ENCODE measurements at regions not wholly inside any gene's neighbourhood (a gene's known extent, or its start where the extent isn't known, plus 50 kb on each side); places are given as distances from the start of the nearest gene placed in this dataset.
A peak's percentile ranks its signal among the peaks of the same experiment; 100 is the strongest.
"Not testable (repeated sequence)": the region's sequence is repeated elsewhere in the genome, so short reads cannot be mapped to it uniquely, and the experiment has no call there.

DNA sequence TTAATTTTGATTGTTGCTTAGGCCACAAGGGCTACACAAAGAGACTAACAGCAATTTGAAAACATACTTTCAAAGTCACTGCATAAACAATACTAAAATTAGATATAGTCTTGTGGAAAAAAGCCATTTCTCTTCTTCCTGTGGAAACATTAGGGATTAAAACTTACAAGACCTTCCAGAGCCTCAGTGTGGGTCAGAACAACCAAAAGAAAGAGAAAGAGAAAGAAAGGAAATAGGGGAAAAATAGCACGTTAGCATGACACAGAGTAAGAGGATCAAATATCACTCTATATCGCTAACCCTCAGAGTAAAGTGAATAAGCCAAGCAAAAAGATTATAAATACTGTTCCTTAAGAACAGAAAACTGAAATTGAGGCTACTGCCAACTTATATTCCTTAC, 127.8 kb upstream of the DIAPH2 start:
- CTCF ChIA-PET, result no interaction called here
- TF ChIP-seq GATA3 (IDR thresholded peaks at IDR 0.05; ENCODE audit: borderline replicate concordance) (no peak), MYC (IDR thresholded peaks at IDR 0.05; ENCODE audit: borderline replicate concordance, low read length) (no peak), HEYL (CRISPR knock-in tag; IDR thresholded peaks at IDR 0.05) (no peak), HOXB5 (CRISPR knock-in tag; IDR thresholded peaks at IDR 0.05) (no peak), TP53 (CRISPR knock-in tag; IDR thresholded peaks at IDR 0.05) (no peak), POLR2A (IDR thresholded peaks at IDR 0.05; ENCODE audit: low read length) (no peak), MAZ (IDR thresholded peaks at IDR 0.05; ENCODE audit: borderline replicate concordance, low read depth, low read length) (no peak), CEBPB (IDR thresholded peaks at IDR 0.05) (no peak), NPAS2 (CRISPR knock-in tag; IDR thresholded peaks at IDR 0.05; ENCODE audit: borderline replicate concordance) (no peak), RCOR1 (IDR thresholded peaks at IDR 0.05; ENCODE audit: low read depth, low read length) (no peak), ZC3H11A (IDR thresholded peaks at IDR 0.05) (no peak), CHD4 (IDR thresholded peaks at IDR 0.05; ENCODE audit: borderline replicate concordance) (no peak), TFCP2L1 (CRISPR knock-in tag; IDR thresholded peaks at IDR 0.05) (no peak)
- TF ChIP-seq, protein P1, sequence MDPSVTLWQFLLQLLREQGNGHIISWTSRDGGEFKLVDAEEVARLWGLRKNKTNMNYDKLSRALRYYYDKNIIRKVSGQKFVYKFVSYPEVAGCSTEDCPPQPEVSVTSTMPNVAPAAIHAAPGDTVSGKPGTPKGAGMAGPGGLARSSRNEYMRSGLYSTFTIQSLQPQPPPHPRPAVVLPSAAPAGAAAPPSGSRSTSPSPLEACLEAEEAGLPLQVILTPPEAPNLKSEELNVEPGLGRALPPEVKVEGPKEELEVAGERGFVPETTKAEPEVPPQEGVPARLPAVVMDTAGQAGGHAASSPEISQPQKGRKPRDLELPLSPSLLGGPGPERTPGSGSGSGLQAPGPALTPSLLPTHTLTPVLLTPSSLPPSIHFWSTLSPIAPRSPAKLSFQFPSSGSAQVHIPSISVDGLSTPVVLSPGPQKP (IDR thresholded peaks at IDR 0.05; ENCODE audit: low read depth, low read length), result no peak
- TF ChIP-seq, protein P2, sequence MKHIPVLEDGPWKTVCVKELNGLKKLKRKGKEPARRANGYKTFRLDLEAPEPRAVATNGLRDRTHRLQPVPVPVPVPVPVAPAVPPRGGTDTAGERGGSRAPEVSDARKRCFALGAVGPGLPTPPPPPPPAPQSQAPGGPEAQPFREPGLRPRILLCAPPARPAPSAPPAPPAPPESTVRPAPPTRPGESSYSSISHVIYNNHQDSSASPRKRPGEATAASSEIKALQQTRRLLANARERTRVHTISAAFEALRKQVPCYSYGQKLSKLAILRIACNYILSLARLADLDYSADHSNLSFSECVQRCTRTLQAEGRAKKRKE (CRISPR knock-in tag; IDR thresholded peaks at IDR 0.05; ENCODE audit: low read depth), result no peak
- TF ChIP-seq, protein P3, sequence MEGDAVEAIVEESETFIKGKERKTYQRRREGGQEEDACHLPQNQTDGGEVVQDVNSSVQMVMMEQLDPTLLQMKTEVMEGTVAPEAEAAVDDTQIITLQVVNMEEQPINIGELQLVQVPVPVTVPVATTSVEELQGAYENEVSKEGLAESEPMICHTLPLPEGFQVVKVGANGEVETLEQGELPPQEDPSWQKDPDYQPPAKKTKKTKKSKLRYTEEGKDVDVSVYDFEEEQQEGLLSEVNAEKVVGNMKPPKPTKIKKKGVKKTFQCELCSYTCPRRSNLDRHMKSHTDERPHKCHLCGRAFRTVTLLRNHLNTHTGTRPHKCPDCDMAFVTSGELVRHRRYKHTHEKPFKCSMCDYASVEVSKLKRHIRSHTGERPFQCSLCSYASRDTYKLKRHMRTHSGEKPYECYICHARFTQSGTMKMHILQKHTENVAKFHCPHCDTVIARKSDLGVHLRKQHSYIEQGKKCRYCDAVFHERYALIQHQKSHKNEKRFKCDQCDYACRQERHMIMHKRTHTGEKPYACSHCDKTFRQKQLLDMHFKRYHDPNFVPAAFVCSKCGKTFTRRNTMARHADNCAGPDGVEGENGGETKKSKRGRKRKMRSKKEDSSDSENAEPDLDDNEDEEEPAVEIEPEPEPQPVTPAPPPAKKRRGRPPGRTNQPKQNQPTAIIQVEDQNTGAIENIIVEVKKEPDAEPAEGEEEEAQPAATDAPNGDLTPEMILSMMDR (IDR thresholded peaks at IDR 0.05), result no peak
- TF ChIP-seq, protein P4, sequence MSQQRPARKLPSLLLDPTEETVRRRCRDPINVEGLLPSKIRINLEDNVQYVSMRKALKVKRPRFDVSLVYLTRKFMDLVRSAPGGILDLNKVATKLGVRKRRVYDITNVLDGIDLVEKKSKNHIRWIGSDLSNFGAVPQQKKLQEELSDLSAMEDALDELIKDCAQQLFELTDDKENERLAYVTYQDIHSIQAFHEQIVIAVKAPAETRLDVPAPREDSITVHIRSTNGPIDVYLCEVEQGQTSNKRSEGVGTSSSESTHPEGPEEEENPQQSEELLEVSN (IDR thresholded peaks at IDR 0.05; ENCODE audit: borderline replicate concordance, low read depth), result no peak
- H3K4me2 ChIP-seq, result no peak overlapping the region
- H3K27ac ChIP-seq, result no peak overlapping the region
- POLR2A ChIA-PET, result no interaction called here
- ATAC-seq (no peak), FAIRE-seq (peak; percentile 90), DNase-seq (ENCODE audit: low read depth in 1 of 2, low spot score in 1 of 2) (no peak)
- no peak overlapping the region for H3K4me3 ChIP-seq
- H3K9me3 ChIP-seq, result no peaks in the 10 kb centered on the region
- 76% methylated on average over 2 of the region's 2 CpGs for WGBS (ENCODE audit: missing lambda C conversion rate)
- no peaks in the 10 kb centered on the region for H3K4me1 ChIP-seq

DNA sequence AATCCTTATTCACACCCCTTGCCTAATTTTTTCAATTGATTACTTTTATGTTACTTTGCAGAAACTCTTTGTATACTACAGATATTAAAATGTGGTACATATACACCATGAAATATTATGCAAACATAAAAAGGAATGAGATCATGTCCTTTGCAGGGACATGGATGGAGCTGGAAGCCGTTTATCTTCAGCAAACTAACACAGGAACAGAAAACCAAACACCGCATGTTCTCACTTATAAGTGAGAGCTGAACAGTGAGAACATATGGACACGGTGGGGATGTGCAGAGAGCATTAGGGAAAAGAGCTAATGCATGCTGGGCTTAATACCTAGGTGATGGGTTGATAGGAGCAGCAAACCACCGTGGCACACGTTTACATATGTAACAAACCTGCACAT, 123.5 kb upstream of the DIAPH2 start:
- H3K27ac ChIP-seq; CTCF ChIA-PET; DNase-seq (ENCODE audit: low read depth in 1 of 2, low spot score in 1 of 2); H3K9me3 ChIP-seq; H3K4me2 ChIP-seq; FAIRE-seq; ATAC-seq; H3K4me3 ChIP-seq; POLR2A ChIA-PET: not testable (repeated sequence)
- peaks cover 12% of the 10 kb centered on the region; the same call in 2 of the 3 replicates for H3K4me1 ChIP-seq
- 50% methylated on average over 5 of the region's 5 CpGs for WGBS (ENCODE audit: missing lambda C conversion rate)

DNA sequence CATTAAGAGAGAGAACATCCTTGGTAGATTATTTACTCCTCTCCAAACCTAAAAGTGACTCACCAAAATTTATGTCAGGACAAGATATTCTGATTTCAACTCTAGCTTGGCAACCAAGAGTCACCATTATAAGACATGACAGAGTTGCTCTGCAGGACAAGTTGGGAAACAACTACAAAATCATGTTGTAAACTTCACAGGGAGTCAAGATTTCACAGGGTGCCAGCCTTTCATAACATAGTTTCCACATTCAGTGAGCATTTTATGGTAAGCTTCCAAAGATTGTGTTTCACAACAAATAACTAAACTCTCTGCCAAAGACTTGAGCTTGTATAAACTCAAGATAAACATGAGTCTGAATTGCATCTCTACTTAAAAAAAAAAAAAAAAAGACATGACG, 121.0 kb upstream of the DIAPH2 start:
- 25% methylated on average over 1 of the region's 1 CpG for WGBS (ENCODE audit: missing lambda C conversion rate)
- POLR2A ChIA-PET, result interaction anchor here (0.6 kb wide), 1 partner anchor 85 kb away, joined by 3 read pairs; no protein-coding TSS in a partner anchor
- Histone ChIP-seq H3K4me3 (no peak overlapping the region), H3K4me2 (peak overlapping the region; percentile 37; the same call in 2 of the 3 replicates), H3K9me3 (no peaks in the 10 kb centered on the region), H3K4me1 (peaks cover 12% of the 10 kb centered on the region; the same call in 2 of the 3 replicates), H3K27ac (no peak overlapping the region)
- peak in 1 of 2 experiments; percentile 52 for DNase-seq (ENCODE audit: low read depth in 1 of 2, low spot score in 1 of 2)
- TF ChIP-seq POLR2AphosphoS2 (conservative IDR thresholded peaks at IDR 0.05; ENCODE audit: low read length), result no peak
- TF ChIP-seq FOSL2 (IDR thresholded peaks at IDR 0.05), result no peak
- TF ChIP-seq FOSL2 (CRISPR knock-in tag; IDR thresholded peaks at IDR 0.05), result peak; percentile 26; the same call in 1 of the 2 replicates
- FAIRE-seq, result peak; percentile 86
- ATAC-seq, result peak; percentile 34 to 44; a peak in 4 of 6 replicates
- CTCF ChIA-PET, result interaction anchor here (2.6 kb wide), 1 partner anchor 191 kb away, joined by 7 read pairs; no protein-coding TSS in a partner anchor
